ENCODE measurements at regions not wholly inside any gene's neighbourhood (a gene's known extent, or its start where the extent isn't known, plus 50 kb on each side); places are given as distances from the start of the nearest gene placed in this dataset.

DNA sequence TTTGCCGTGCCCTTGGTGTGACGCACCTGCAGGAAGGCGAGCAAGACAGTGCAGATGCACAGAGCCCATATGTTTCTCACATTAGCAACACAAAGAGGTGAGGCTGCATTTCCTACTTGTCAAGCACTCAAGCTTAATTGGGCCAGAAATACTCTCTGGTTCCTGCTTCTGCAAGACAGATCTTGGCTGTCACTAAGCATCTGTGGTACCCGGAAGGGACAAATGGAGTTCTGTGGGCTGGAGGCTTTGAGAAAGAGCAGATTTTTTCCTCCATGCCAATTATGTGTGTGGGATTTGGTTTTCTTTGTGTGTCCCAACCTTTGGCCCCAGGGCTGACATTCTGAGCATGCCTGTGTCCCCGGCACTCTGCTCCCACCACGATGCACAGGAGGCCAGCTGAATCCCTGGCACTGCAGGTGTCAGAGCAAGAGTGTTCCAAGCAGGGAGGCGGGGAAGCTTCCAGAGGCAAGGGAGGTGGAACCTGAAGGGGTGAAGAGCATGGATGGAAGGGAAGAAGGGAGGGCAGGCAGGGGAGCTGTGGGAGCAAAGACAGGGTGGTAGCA is 52.0 kb upstream of the STUM start (continued):
- TF ChIP-seq, protein P1, sequence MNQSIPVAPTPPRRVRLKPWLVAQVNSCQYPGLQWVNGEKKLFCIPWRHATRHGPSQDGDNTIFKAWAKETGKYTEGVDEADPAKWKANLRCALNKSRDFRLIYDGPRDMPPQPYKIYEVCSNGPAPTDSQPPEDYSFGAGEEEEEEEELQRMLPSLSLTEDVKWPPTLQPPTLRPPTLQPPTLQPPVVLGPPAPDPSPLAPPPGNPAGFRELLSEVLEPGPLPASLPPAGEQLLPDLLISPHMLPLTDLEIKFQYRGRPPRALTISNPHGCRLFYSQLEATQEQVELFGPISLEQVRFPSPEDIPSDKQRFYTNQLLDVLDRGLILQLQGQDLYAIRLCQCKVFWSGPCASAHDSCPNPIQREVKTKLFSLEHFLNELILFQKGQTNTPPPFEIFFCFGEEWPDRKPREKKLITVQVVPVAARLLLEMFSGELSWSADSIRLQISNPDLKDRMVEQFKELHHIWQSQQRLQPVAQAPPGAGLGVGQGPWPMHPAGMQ (IDR thresholded peaks at IDR 0.05; ENCODE audit: borderline replicate concordance), result no peak
- TF ChIP-seq RCOR1 (conservative IDR thresholded peaks at IDR 0.05; ENCODE audit: low read depth, low read length) (no peak), KAT2A (conservative IDR thresholded peaks at IDR 0.05; ENCODE audit: control insufficient read depth, low read depth, low read length) (no peak), IKZF1 (conservative IDR thresholded peaks at IDR 0.05) (no peak), KDM1A (IDR thresholded peaks at IDR 0.05; ENCODE audit: borderline replicate concordance) (no peak), IKZF2 (IDR thresholded peaks at IDR 0.05) (no peak)
- TF ChIP-seq, protein P2, sequence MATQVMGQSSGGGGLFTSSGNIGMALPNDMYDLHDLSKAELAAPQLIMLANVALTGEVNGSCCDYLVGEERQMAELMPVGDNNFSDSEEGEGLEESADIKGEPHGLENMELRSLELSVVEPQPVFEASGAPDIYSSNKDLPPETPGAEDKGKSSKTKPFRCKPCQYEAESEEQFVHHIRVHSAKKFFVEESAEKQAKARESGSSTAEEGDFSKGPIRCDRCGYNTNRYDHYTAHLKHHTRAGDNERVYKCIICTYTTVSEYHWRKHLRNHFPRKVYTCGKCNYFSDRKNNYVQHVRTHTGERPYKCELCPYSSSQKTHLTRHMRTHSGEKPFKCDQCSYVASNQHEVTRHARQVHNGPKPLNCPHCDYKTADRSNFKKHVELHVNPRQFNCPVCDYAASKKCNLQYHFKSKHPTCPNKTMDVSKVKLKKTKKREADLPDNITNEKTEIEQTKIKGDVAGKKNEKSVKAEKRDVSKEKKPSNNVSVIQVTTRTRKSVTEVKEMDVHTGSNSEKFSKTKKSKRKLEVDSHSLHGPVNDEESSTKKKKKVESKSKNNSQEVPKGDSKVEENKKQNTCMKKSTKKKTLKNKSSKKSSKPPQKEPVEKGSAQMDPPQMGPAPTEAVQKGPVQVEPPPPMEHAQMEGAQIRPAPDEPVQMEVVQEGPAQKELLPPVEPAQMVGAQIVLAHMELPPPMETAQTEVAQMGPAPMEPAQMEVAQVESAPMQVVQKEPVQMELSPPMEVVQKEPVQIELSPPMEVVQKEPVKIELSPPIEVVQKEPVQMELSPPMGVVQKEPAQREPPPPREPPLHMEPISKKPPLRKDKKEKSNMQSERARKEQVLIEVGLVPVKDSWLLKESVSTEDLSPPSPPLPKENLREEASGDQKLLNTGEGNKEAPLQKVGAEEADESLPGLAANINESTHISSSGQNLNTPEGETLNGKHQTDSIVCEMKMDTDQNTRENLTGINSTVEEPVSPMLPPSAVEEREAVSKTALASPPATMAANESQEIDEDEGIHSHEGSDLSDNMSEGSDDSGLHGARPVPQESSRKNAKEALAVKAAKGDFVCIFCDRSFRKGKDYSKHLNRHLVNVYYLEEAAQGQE (IDR thresholded peaks at IDR 0.05; ENCODE audit: low read depth, low read length), result no peak
- TF ChIP-seq, protein P3, sequence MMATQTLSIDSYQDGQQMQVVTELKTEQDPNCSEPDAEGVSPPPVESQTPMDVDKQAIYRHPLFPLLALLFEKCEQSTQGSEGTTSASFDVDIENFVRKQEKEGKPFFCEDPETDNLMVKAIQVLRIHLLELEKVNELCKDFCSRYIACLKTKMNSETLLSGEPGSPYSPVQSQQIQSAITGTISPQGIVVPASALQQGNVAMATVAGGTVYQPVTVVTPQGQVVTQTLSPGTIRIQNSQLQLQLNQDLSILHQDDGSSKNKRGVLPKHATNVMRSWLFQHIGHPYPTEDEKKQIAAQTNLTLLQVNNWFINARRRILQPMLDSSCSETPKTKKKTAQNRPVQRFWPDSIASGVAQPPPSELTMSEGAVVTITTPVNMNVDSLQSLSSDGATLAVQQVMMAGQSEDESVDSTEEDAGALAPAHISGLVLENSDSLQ (IDR thresholded peaks at IDR 0.05), result no peak
- TF ChIP-seq, protein P4, sequence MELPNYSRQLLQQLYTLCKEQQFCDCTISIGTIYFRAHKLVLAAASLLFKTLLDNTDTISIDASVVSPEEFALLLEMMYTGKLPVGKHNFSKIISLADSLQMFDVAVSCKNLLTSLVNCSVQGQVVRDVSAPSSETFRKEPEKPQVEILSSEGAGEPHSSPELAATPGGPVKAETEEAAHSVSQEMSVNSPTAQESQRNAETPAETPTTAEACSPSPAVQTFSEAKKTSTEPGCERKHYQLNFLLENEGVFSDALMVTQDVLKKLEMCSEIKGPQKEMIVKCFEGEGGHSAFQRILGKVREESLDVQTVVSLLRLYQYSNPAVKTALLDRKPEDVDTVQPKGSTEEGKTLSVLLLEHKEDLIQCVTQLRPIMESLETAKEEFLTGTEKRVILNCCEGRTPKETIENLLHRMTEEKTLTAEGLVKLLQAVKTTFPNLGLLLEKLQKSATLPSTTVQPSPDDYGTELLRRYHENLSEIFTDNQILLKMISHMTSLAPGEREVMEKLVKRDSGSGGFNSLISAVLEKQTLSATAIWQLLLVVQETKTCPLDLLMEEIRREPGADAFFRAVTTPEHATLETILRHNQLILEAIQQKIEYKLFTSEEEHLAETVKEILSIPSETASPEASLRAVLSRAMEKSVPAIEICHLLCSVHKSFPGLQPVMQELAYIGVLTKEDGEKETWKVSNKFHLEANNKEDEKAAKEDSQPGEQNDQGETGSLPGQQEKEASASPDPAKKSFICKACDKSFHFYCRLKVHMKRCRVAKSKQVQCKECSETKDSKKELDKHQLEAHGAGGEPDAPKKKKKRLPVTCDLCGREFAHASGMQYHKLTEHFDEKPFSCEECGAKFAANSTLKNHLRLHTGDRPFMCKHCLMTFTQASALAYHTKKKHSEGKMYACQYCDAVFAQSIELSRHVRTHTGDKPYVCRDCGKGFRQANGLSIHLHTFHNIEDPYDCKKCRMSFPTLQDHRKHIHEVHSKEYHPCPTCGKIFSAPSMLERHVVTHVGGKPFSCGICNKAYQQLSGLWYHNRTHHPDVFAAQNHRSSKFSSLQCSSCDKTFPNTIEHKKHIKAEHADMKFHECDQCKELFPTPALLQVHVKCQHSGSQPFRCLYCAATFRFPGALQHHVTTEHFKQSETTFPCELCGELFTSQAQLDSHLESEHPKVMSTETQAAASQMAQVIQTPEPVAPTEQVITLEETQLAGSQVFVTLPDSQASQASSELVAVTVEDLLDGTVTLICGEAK (IDR thresholded peaks at IDR 0.05; ENCODE audit: borderline replicate concordance), result no peak

Measured in GM12878 (cell line).